ENCODE measurements at regions not wholly inside any gene's neighbourhood (a gene's known extent, or its start where the extent isn't known, plus 50 kb on each side); places are given as distances from the start of the nearest gene placed in this dataset.

- TF ChIP-seq, protein P1, sequence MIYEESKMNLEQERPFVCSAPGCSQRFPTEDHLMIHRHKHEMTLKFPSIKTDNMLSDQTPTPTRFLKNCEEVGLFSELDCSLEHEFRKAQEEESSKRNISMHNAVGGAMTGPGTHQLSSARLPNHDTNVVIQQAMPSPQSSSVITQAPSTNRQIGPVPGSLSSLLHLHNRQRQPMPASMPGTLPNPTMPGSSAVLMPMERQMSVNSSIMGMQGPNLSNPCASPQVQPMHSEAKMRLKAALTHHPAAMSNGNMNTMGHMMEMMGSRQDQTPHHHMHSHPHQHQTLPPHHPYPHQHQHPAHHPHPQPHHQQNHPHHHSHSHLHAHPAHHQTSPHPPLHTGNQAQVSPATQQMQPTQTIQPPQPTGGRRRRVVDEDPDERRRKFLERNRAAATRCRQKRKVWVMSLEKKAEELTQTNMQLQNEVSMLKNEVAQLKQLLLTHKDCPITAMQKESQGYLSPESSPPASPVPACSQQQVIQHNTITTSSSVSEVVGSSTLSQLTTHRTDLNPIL (CRISPR knock-in tag; IDR thresholded peaks at IDR 0.05; ENCODE audit: low read depth) = no peak
- TF ChIP-seq GLIS3 (CRISPR knock-in tag; IDR thresholded peaks at IDR 0.05) (no peak), RARB (CRISPR knock-in tag; IDR thresholded peaks at IDR 0.05) (no peak), ARNTL (CRISPR knock-in tag; IDR thresholded peaks at IDR 0.05; ENCODE audit: borderline replicate concordance, low read depth) (no peak)
Observed at GRCh38 chr13:110775576-110775975, 62.1 kb downstream of the ING1 start.
